Astrocyte (in vitro differentiated cells and primary cell): ENCODE measurements at regions not wholly inside any gene's neighbourhood (a gene's known extent, or its start where the extent isn't known, plus 50 kb on each side); places are given as distances from the start of the nearest gene placed in this dataset.

ENCODE experiments used
- CTCF ChIP-seq: IDR thresholded peaks from 2 replicates; pipeline ENCODE4 v1.5.1; 2011; ENCODE audit warnings: low read depth, mild to moderate bottlenecking, inconsistent platforms, low read length, moderate library complexity; ENCODE audit not compliant: insufficient read depth
- EZH2 ChIP-seq: IDR thresholded peaks from 2 replicates; pipeline ENCODE4 v1.6.1; 2012; ENCODE audit warnings: mild to moderate bottlenecking, low read length, inconsistent platforms; ENCODE audit not compliant: insufficient read depth

- no peak for TF ChIP-seq CTCF
- TF ChIP-seq EZH2 = no peak
These were observed 751.3 kb downstream of the ZNF385D start for GRCh38 chr3:20999661-21000060.
